GM12865 (cell line): ENCODE measurements at regions not wholly inside any gene's neighbourhood (a gene's known extent, or its start where the extent isn't known, plus 50 kb on each side); places are given as distances from the start of the nearest gene placed in this dataset.

Experiments
- DNase-seq: peaks from one replicate; pipeline ENCODE4 v3.0.0; 2010; ENCODE audit warnings: low read depth
- H3K4me3 ChIP-seq: 2 replicates; pipeline ENCODE4 v1.5.1; 2011; ENCODE audit warnings: mild to moderate bottlenecking, low read depth, low read length, control low read depth
- CTCF ChIP-seq: IDR thresholded peaks from 2 replicates; pipeline ENCODE4 v1.5.1; 2011; ENCODE audit warnings: low read length, control low read depth, low read depth, inconsistent platforms; ENCODE audit not compliant: insufficient read depth; ENCODE audit errors: missing control alignments

GRCh38 chr2:121895723-121896571 is 140.5 kb downstream of the TSN start:
- no peak overlapping the region for H3K4me3 ChIP-seq
- no peak for DNase-seq
- TF ChIP-seq CTCF, result no peak

- DNase-seq, result peak; percentile 59
- no peak overlapping the region for H3K4me3 ChIP-seq
- TF ChIP-seq CTCF, result peak; percentile 59
Observed at GRCh38 chr2:121897335-121897970, 142.0 kb downstream of the TSN start.

GRCh38 chr2:121898483-121898882 is 143.0 kb downstream of the TSN start:
- peak; percentile 15 for DNase-seq
- H3K4me3 ChIP-seq, result no peak overlapping the region
- no peak for TF ChIP-seq CTCF

- no peak overlapping the region for H3K4me3 ChIP-seq
Observed at GRCh38 chr2:121900391-121900790, 144.9 kb downstream of the TSN start.

GRCh38 chr2:121902171-121902591 is 146.7 kb downstream of the TSN start:
- TF ChIP-seq CTCF, result no peak
- H3K4me3 ChIP-seq, result no peak overlapping the region
- DNase-seq, result no peak

More at GRCh38 chr2:121900391-121900790, 144.9 kb downstream of the TSN start:
- DNase-seq, result no peak
- TF ChIP-seq CTCF, result no peak

- H3K4me3 ChIP-seq, result no peak overlapping the region
- no peak for TF ChIP-seq CTCF
Observed at GRCh38 chr2:121902616-121903015, 147.2 kb downstream of the TSN start.

More at GRCh38 chr2:121902616-121903015, 147.2 kb downstream of the TSN start:
- DNase-seq, result no peak
